GM23248 (cell line): ENCODE measurements at regions not wholly inside any gene's neighbourhood (a gene's known extent, or its start where the extent isn't known, plus 50 kb on each side); places are given as distances from the start of the nearest gene placed in this dataset.
"Not testable (repeated sequence)": the region's sequence is repeated elsewhere in the genome, so short reads cannot be mapped to it uniquely, and the experiment has no call there.

Source experiments
- EZH2 ChIP-seq: fragments of 200-600 bp; sonication (generic); IDR thresholded peaks from 2 replicates; pipeline ENCODE4 v1.6.1; 2018; ENCODE audit warnings: antibody characterized with exemption, mild to moderate bottlenecking; ENCODE audit not compliant: insufficient read depth, poor library complexity, severe bottlenecking
- EZH2phosphoT487 ChIP-seq: fragments of 200-600 bp; sonication (generic); IDR thresholded peaks from 2 replicates; pipeline ENCODE4 v1.6.1; 2018; ENCODE audit warnings: antibody characterized with exemption, moderate library complexity, mild to moderate bottlenecking, low read depth; ENCODE audit not compliant: insufficient read depth

- not testable (repeated sequence) for TF ChIP-seq EZH2, EZH2phosphoT487
Measured at GRCh38 chr11:7860844-7861243, 64.1 kb upstream of the OR5P2 start.
